ENCODE measurements at regions not wholly inside any gene's neighbourhood (a gene's known extent, or its start where the extent isn't known, plus 50 kb on each side); places are given as distances from the start of the nearest gene placed in this dataset.

DNA sequence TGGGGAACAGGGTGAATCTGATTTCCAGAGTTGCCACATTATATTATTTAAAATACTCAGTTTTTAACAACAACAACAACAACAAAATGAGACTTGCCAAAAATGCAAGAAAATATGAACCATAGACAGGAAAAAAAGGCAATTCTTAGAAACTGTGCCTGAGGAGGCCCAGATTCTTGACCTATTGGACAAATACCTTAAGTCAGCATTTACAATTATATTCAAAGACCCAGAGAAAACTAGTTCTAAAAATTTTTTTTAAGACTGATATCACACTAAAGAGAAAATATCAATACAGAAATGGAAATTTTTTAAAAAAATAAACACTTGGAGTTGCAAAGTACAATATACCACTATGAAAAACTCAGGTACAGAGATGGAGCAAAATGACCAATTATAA is 152.8 kb upstream of the LYPLAL1 start:
- intact Hi-C loops (cut with DNase I; ENCODE audit: low total_unique reads): no loop called here
- H3K27ac ChIP-seq: no peak overlapping the region
- DNase-seq: no peak
- H3K27me3 ChIP-seq (replicated peaks in 1 of 7): no peaks in the 10 kb centered on the region
- H3K4me3 ChIP-seq: no peak overlapping the region
- H3K9me3 ChIP-seq: peaks cover 0 to 7% (median 0%) of the 10 kb centered on the region in 8 donors
- no peaks in the 10 kb centered on the region for H3K36me3 ChIP-seq
- TF ChIP-seq, protein P1, sequence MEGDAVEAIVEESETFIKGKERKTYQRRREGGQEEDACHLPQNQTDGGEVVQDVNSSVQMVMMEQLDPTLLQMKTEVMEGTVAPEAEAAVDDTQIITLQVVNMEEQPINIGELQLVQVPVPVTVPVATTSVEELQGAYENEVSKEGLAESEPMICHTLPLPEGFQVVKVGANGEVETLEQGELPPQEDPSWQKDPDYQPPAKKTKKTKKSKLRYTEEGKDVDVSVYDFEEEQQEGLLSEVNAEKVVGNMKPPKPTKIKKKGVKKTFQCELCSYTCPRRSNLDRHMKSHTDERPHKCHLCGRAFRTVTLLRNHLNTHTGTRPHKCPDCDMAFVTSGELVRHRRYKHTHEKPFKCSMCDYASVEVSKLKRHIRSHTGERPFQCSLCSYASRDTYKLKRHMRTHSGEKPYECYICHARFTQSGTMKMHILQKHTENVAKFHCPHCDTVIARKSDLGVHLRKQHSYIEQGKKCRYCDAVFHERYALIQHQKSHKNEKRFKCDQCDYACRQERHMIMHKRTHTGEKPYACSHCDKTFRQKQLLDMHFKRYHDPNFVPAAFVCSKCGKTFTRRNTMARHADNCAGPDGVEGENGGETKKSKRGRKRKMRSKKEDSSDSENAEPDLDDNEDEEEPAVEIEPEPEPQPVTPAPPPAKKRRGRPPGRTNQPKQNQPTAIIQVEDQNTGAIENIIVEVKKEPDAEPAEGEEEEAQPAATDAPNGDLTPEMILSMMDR (IDR thresholded peaks at IDR 0.05 in 8 of 11, conservative IDR thresholded peaks at IDR 0.05 in 3 of 11): no peak
- TF ChIP-seq POLR2AphosphoS5 (IDR thresholded peaks at IDR 0.05) (no peak), POLR2A (IDR thresholded peaks at IDR 0.05) (no peak)
- no peaks in the 10 kb centered on the region for H3K4me1 ChIP-seq

DNA sequence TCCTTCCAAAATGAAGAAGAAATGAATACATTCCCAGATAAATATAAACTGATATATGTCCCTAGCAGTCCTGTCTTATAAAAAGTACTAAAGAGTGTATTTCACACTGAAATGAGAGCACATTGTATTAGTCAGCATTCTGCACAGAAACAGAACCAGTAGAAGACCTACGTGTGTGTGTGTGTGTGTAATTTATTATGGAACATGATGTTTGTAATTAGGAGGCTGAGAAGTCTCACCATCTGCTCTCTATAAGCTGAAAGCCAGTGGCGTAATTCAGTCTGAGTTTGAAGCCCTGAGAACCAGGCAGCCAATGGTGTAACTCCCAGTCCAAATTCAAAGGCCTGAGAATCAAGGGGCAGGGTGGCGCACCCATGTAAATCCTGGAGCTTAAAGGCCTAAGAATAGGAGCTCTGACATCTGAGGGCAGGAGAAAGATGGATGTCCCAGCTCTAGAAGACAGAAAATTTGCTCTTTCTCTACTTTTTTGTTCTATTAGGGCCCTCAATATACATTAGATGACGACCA is 146.5 kb upstream of the LYPLAL1 start:
- Histone ChIP-seq H3K9me3 (no peaks in the 10 kb centered on the region), H3K27me3 (replicated peaks in 1 of 7) (no peaks in the 10 kb centered on the region), H3K4me3 (no peak overlapping the region), H3K4me1 (no peaks in the 10 kb centered on the region), H3K27ac (no peak overlapping the region), H3K36me3 (no peaks in the 10 kb centered on the region)
- TF ChIP-seq, protein P1 (IDR thresholded peaks at IDR 0.05 in 8 of 11, conservative IDR thresholded peaks at IDR 0.05 in 3 of 11): no peak
- TF ChIP-seq POLR2A (IDR thresholded peaks at IDR 0.05): no peak
- TF ChIP-seq POLR2AphosphoS5 (IDR thresholded peaks at IDR 0.05): no peak
- no peak for DNase-seq
- intact Hi-C loops (cut with DNase I; ENCODE audit: low total_unique reads): no loop called here
- WGBS, 5 donors: 75 to 85% (median 82%) methylated on average over 4 of the region's 4 CpGs

DNA sequence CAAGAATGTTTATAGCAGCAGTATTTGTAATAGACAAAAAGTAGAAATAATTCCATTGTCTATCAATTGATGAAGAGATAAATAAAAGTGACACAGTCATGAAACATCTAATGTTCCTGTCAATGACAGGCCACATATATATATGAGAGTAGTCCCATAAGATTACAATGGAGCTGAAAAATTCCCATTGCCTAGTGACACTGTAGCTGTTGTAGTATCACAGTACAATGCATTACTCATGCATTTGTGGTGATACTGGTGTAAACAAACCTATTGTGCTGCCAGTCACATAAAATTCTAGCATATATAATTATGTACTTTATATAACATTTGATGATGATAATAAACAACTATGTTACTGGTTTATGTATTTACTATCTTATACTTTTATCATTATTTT is 141.9 kb upstream of the LYPLAL1 start:
- TF ChIP-seq, protein P1 (IDR thresholded peaks at IDR 0.05 in 8 of 11, conservative IDR thresholded peaks at IDR 0.05 in 3 of 11): no peak
- TF ChIP-seq POLR2AphosphoS5 (IDR thresholded peaks at IDR 0.05) (no peak), POLR2A (IDR thresholded peaks at IDR 0.05) (no peak)
- intact Hi-C loops (cut with DNase I; ENCODE audit: low total_unique reads): no loop called here

DNA sequence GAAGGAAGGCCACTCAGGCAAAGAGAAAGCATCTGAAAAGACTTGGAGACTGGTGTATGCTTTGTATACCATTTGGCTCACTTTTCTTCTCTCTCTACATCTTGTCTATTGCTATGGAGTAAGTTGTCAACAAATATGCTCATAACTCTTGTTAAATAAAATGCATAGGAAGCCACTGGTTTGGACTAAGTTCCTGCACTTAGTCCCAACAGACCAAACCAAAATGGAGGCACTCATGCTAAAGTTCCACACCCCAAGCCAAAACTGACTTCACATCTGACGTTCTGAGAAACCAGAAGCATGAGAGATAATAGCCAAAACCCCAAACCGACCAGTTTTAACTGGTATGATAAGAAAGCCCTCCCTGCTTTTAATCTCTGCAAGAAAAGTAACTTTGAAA is 135.3 kb upstream of the LYPLAL1 start:
- Histone ChIP-seq H3K4me3 (no peak overlapping the region), H3K4me1 (no peaks in the 10 kb centered on the region), H3K27me3 (replicated peaks in 1 of 7) (no peaks in the 10 kb centered on the region), H3K9me3 (no peaks in the 10 kb centered on the region), H3K27ac (no peak overlapping the region), H3K36me3 (no peaks in the 10 kb centered on the region)
- 63 to 88% (median 85%) methylated on average over 2 of the region's 2 CpGs for WGBS, 5 donors
- TF ChIP-seq POLR2AphosphoS5 (IDR thresholded peaks at IDR 0.05): no peak
- no peak for TF ChIP-seq POLR2A (IDR thresholded peaks at IDR 0.05)
- TF ChIP-seq, protein P1 (IDR thresholded peaks at IDR 0.05 in 8 of 11, conservative IDR thresholded peaks at IDR 0.05 in 3 of 11): no peak
- no peak for DNase-seq
- intact Hi-C loops (cut with DNase I; ENCODE audit: low total_unique reads): no loop called here

More for the DNA sequence above, 141.9 kb upstream of the LYPLAL1 start:
- no peak overlapping the region for H3K27ac ChIP-seq
- no peaks in the 10 kb centered on the region for H3K9me3 ChIP-seq
- no peaks in the 10 kb centered on the region for H3K4me1 ChIP-seq
- no peaks in the 10 kb centered on the region for H3K36me3 ChIP-seq
- H3K4me3 ChIP-seq: no peak overlapping the region
- no peak for DNase-seq
- H3K27me3 ChIP-seq (replicated peaks in 1 of 7): no peaks in the 10 kb centered on the region
